ENCODE measurements at regions not wholly inside any gene's neighbourhood (a gene's known extent, or its start where the extent isn't known, plus 50 kb on each side); places are given as distances from the start of the nearest gene placed in this dataset.

DNA sequence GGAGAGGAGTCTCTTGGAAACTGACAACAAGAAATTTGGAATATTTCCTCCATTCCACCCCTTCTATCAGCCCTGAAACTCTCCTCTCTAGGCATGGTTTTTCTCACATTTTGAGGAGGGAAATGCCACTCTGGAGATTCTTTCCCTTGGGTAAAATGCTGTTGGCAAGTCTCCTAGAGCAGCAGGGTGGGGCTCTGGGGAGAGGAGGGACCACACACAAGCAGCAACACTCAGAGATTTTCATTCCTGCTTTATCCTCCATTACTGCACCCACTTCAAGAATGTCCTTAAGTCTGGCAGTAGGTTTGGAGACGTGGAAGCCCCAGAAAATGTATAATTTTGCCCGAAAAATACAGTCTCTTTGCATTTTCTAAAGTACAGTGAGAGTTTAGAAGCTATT is 130.8 kb upstream of the FLRT2 start:
- no peaks in the 10 kb centered on the region for H3K27me3 ChIP-seq
- H3K9me3 ChIP-seq: no peaks in the 10 kb centered on the region
- FAIRE-seq: no peak
- intact Hi-C loops (cut with DNase I): no loop called here
- H3K4me3 ChIP-seq: no peak overlapping the region
- TF ChIP-seq, protein P1, sequence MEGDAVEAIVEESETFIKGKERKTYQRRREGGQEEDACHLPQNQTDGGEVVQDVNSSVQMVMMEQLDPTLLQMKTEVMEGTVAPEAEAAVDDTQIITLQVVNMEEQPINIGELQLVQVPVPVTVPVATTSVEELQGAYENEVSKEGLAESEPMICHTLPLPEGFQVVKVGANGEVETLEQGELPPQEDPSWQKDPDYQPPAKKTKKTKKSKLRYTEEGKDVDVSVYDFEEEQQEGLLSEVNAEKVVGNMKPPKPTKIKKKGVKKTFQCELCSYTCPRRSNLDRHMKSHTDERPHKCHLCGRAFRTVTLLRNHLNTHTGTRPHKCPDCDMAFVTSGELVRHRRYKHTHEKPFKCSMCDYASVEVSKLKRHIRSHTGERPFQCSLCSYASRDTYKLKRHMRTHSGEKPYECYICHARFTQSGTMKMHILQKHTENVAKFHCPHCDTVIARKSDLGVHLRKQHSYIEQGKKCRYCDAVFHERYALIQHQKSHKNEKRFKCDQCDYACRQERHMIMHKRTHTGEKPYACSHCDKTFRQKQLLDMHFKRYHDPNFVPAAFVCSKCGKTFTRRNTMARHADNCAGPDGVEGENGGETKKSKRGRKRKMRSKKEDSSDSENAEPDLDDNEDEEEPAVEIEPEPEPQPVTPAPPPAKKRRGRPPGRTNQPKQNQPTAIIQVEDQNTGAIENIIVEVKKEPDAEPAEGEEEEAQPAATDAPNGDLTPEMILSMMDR (IDR thresholded peaks at IDR 0.05): no peak
- no peaks in the 10 kb centered on the region for H3K36me3 ChIP-seq
- no peak for ATAC-seq
- no peak for DNase-seq
- 82 to 91% methylated on average over 2 of the region's 2 CpGs for WGBS, 2 donors
- peaks cover 3 to 20% (median 15%) of the 10 kb centered on the region in 3 donors for H3K4me1 ChIP-seq
- no peak overlapping the region for H3K27ac ChIP-seq

DNA sequence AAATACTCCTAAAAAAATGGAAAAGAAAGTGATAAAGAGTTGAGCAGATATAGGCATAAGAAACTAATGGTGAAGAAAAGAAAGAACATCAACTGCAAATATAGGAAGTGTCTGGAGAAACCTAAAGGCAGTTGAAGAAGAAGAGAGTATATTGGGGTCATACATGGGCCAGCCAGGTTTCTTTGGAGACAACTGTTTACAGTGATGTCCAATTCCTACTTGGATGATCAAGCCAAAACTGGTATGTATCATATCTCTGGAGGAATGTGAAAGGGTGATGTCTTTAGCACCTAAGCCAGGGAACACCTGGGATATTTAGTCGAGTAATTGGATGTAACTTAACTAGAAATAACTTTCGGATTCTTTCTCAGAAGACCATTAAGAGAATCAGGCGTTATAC is 129.3 kb upstream of the FLRT2 start:
- Histone ChIP-seq H3K36me3 (no peaks in the 10 kb centered on the region), H3K4me3 (no peak overlapping the region), H3K9me3 (no peaks in the 10 kb centered on the region), H3K27me3 (no peaks in the 10 kb centered on the region), H3K4me1 (peaks cover 3 to 20% (median 15%) of the 10 kb centered on the region in 3 donors), H3K27ac (no peak overlapping the region)
- TF ChIP-seq, protein P1 (IDR thresholded peaks at IDR 0.05): no peak
- 90 to 95% methylated on average over 3 of the region's 3 CpGs for WGBS, 2 donors
- no peak for ATAC-seq
- no peak for DNase-seq
- intact Hi-C loops (cut with DNase I): no loop called here
- FAIRE-seq: no peak

DNA sequence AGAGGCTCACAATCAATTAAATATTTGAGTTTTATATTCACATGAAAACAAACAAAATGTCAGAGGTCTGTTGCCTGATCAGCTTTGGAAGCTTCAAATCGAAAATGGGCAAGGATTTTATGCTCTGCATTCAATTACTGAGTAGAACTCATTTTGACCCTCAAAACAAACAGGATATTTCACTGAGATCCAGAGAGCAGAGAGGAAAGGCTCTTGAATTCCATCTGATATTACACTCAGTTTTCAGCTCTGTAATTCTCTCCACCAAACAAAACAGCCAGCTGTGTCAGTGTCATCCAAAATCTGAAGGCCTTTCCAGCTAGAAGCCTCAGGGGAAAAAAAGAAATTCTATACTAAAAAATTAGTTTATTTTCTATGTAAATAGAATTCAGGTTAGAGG is 128.6 kb upstream of the FLRT2 start:
- no peaks in the 10 kb centered on the region for H3K9me3 ChIP-seq
- H3K4me3 ChIP-seq: no peak overlapping the region
- FAIRE-seq (no peak), DNase-seq (no peak), ATAC-seq (no peak)
- intact Hi-C loops (cut with DNase I): no loop called here
- 49 to 55% methylated on average over 1 of the region's 1 CpG for WGBS, 2 donors
- no peak overlapping the region for H3K27ac ChIP-seq
- TF ChIP-seq, protein P1 (IDR thresholded peaks at IDR 0.05): no peak
- no peaks in the 10 kb centered on the region for H3K36me3 ChIP-seq
- peaks cover 3 to 20% (median 15%) of the 10 kb centered on the region in 3 donors for H3K4me1 ChIP-seq
- no peaks in the 10 kb centered on the region for H3K27me3 ChIP-seq

DNA sequence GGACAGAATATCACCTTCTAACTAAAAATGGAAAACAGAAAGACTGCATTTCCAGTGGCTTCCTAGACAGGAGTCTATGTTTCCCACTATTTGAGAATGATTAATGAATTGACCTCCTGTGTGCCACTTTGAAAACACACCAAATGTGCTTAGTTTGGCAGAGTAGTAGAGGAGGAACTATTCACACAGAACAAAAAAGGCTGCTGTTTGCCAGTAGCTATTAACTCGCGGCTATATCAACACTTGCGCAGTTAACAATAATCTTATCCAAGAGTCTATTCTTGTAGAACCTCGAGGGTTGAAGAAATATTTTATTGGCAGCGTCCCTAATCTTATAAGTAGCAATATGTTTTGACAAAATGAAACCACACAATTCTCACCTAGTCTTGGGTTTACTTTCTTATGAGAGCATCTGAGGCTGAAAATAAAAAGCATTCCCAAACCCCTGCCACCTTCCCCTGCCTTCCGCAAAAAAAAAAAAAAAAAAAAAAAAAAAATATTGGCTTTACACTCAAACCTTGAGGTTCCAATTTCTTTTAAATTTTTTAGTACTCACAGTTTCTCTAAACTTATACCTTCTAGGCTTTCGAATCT is 127.3 kb upstream of the FLRT2 start:
- FAIRE-seq: no peak
- peak overlapping the region in 2 of 4 donors; percentile 13 to 59 for H3K27ac ChIP-seq
- H3K4me3 ChIP-seq: peak overlapping the region in 2 of 4 donors; percentile 4 to 15
- H3K27me3 ChIP-seq: no peaks in the 10 kb centered on the region
- DNase-seq: no peak
- TF ChIP-seq, protein P1 (IDR thresholded peaks at IDR 0.05): no peak
- intact Hi-C loops (cut with DNase I): no loop called here
- peaks cover 3 to 20% (median 15%) of the 10 kb centered on the region in 3 donors for H3K4me1 ChIP-seq
- H3K9me3 ChIP-seq: no peaks in the 10 kb centered on the region
- 17 to 26% methylated on average over 7 of the region's 7 CpGs for WGBS, 2 donors
- peak; percentile 70 to 95 (median 92) for ATAC-seq
- no peaks in the 10 kb centered on the region for H3K36me3 ChIP-seq

DNA sequence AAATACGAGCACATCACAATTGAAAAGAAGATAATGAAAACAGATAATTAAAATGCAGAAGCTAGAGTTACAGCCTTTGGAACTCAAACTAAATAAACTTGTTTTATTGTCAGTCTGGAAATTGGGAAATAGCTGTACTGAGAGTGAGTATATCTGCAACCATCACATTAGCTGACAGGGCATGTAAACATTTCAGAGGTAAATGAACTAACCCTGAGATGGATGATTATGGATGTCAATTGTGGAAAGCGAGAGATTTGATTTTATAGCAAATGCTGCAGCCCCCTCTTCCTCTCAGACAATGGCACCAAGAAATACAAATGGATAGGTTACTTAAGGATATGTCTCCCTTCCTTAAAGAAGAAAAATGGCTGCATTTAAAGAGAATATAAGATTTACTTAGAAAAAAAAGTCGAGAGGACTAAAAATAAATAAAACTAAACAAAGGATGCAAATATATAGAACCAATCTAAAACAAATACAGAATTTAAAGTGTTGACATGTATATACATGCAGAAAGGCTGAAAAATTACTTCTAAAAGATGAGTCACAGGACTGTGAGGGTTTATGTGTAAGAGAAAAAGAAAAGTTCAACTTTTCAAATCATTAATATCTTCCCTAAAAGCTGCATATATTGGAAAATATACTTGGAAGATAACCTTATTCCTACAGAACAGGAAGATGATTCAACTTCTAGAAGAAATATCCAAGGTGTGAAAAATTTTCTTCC is 120.3 kb upstream of the FLRT2 start:
- H3K36me3 ChIP-seq: no peaks in the 10 kb centered on the region
- FAIRE-seq (no peak), DNase-seq (no peak), ATAC-seq (no peak)
- H3K27ac ChIP-seq: no peak overlapping the region
- H3K9me3 ChIP-seq: no peaks in the 10 kb centered on the region
- H3K4me3 ChIP-seq: no peak overlapping the region
- WGBS, 2 donors: 62 to 63% methylated on average over 3 of the region's 3 CpGs
- peaks cover 0 to 8% (median 7%) of the 10 kb centered on the region in 3 donors for H3K4me1 ChIP-seq
- intact Hi-C loops (cut with DNase I): no loop called here
- H3K27me3 ChIP-seq: no peaks in the 10 kb centered on the region
- TF ChIP-seq, protein P1 (IDR thresholded peaks at IDR 0.05): no peak
